Effector memory CD4-positive, alpha-beta T cell (primary cell): ENCODE measurements at regions not wholly inside any gene's neighbourhood (a gene's known extent, or its start where the extent isn't known, plus 50 kb on each side); places are given as distances from the start of the nearest gene placed in this dataset.

ENCODE experiments used
- DNase-seq, 3 donors: peaks; one replicate each; pipeline ENCODE4 v3.0.0-alpha.2; 2020
- H3K27ac ChIP-seq: 2 replicates; pipeline ENCODE4 v1.7.0; 2013; ENCODE audit warnings: mild to moderate bottlenecking, low read length, moderate library complexity; ENCODE audit not compliant: insufficient read depth, poor library complexity, severe bottlenecking
- H3K27me3 ChIP-seq: replicated peaks from 2 replicates; pipeline ENCODE4 v1.7.0; 2013; ENCODE audit warnings: mild to moderate bottlenecking, low read length; ENCODE audit not compliant: insufficient read depth, control insufficient read depth, poor library complexity, severe bottlenecking
- H3K36me3 ChIP-seq: 2 replicates; pipeline ENCODE4 v1.7.0; 2013; ENCODE audit warnings: mild to moderate bottlenecking, low read length, moderate library complexity; ENCODE audit not compliant: control insufficient read depth, insufficient read depth
- H3K4me1 ChIP-seq: 2 replicates; pipeline ENCODE4 v1.7.0; 2013; ENCODE audit warnings: low read length, mild to moderate bottlenecking; ENCODE audit not compliant: control insufficient read depth, insufficient read depth, poor library complexity, severe bottlenecking
- H3K4me3 ChIP-seq: 2 replicates; pipeline ENCODE4 v1.7.0; 2013; ENCODE audit warnings: low read length, low read depth, mild to moderate bottlenecking; ENCODE audit not compliant: insufficient read depth, poor library complexity, severe bottlenecking
- H3K9me3 ChIP-seq: 2 replicates; pipeline ENCODE4 v1.7.0; 2013; ENCODE audit warnings: mild to moderate bottlenecking, low read length, moderate library complexity; ENCODE audit not compliant: control insufficient read depth

GRCh38 chr9:91073049-91073810 lies 271.6 kb downstream of the SYK start:
- H3K36me3 ChIP-seq = no peaks in the 10 kb centered on the region
- H3K9me3 ChIP-seq = no peaks in the 10 kb centered on the region
- DNase-seq = no peak
- H3K4me1 ChIP-seq = no peaks in the 10 kb centered on the region
- no peak overlapping the region for H3K27ac ChIP-seq
- H3K4me3 ChIP-seq = no peak overlapping the region
- no peaks in the 10 kb centered on the region for H3K27me3 ChIP-seq

GRCh38 chr9:91073811-91074771 lies 272.5 kb downstream of the SYK start:
- H3K9me3 ChIP-seq = no peaks in the 10 kb centered on the region
- no peak for DNase-seq
- H3K36me3 ChIP-seq = no peaks in the 10 kb centered on the region
- no peaks in the 10 kb centered on the region for H3K27me3 ChIP-seq
- H3K27ac ChIP-seq = no peak overlapping the region
- no peaks in the 10 kb centered on the region for H3K4me1 ChIP-seq
- H3K4me3 ChIP-seq = no peak overlapping the region

- no peak for DNase-seq
- Histone ChIP-seq H3K4me1 (no peaks in the 10 kb centered on the region), H3K9me3 (no peaks in the 10 kb centered on the region), H3K36me3 (no peaks in the 10 kb centered on the region), H3K4me3 (no peak overlapping the region), H3K27me3 (no peaks in the 10 kb centered on the region), H3K27ac (no peak overlapping the region)
These were observed 273.2 kb downstream of the SYK start for GRCh38 chr9:91074866-91075265.

- Histone ChIP-seq H3K9me3 (no peaks in the 10 kb centered on the region), H3K27me3 (no peaks in the 10 kb centered on the region), H3K4me1 (no peaks in the 10 kb centered on the region), H3K27ac (no peak overlapping the region), H3K36me3 (no peaks in the 10 kb centered on the region), H3K4me3 (no peak overlapping the region)
- DNase-seq = no peak
These were observed 273.7 kb downstream of the SYK start for GRCh38 chr9:91075279-91075678.

GRCh38 chr9:91077624-91078368 lies 276.2 kb downstream of the SYK start:
- no peaks in the 10 kb centered on the region for H3K4me1 ChIP-seq
- no peaks in the 10 kb centered on the region for H3K9me3 ChIP-seq
- no peaks in the 10 kb centered on the region for H3K36me3 ChIP-seq
- H3K27ac ChIP-seq = no peak overlapping the region
- H3K4me3 ChIP-seq = no peak overlapping the region
- no peak for DNase-seq
- H3K27me3 ChIP-seq = no peaks in the 10 kb centered on the region

- DNase-seq = no peak
- H3K4me1 ChIP-seq = no peaks in the 10 kb centered on the region
- no peak overlapping the region for H3K4me3 ChIP-seq
- H3K9me3 ChIP-seq = no peaks in the 10 kb centered on the region
- no peaks in the 10 kb centered on the region for H3K27me3 ChIP-seq
- no peak overlapping the region for H3K27ac ChIP-seq
- no peaks in the 10 kb centered on the region for H3K36me3 ChIP-seq
These were observed 276.7 kb downstream of the SYK start for GRCh38 chr9:91078369-91078695.

- Histone ChIP-seq H3K27ac (no peak overlapping the region), H3K27me3 (no peaks in the 10 kb centered on the region), H3K4me3 (no peak overlapping the region), H3K36me3 (no peaks in the 10 kb centered on the region), H3K4me1 (no peaks in the 10 kb centered on the region), H3K9me3 (no peaks in the 10 kb centered on the region)
- no peak for DNase-seq
These were observed 279.0 kb downstream of the AUH start for GRCh38 chr9:91082731-91083130.

GRCh38 chr9:91084896-91085516 lies 276.7 kb downstream of the AUH start:
- H3K9me3 ChIP-seq = no peaks in the 10 kb centered on the region
- H3K27ac ChIP-seq = no peak overlapping the region
- no peak overlapping the region for H3K4me3 ChIP-seq
- DNase-seq = no peak
- H3K36me3 ChIP-seq = no peaks in the 10 kb centered on the region
- H3K4me1 ChIP-seq = no peaks in the 10 kb centered on the region
- no peaks in the 10 kb centered on the region for H3K27me3 ChIP-seq

- no peak for DNase-seq
- no peaks in the 10 kb centered on the region for H3K9me3 ChIP-seq
- H3K36me3 ChIP-seq = no peaks in the 10 kb centered on the region
These were observed 276.0 kb downstream of the AUH start for GRCh38 chr9:91085517-91086291.

More at GRCh38 chr9:91085517-91086291, 276.0 kb downstream of the AUH start:
- H3K27ac ChIP-seq = no peak overlapping the region
- no peaks in the 10 kb centered on the region for H3K4me1 ChIP-seq
- no peaks in the 10 kb centered on the region for H3K27me3 ChIP-seq
- no peak overlapping the region for H3K4me3 ChIP-seq
